Mesendoderm (in vitro differentiated cells): ENCODE measurements at regions not wholly inside any gene's neighbourhood (a gene's known extent, or its start where the extent isn't known, plus 50 kb on each side); places are given as distances from the start of the nearest gene placed in this dataset.
"Not testable (repeated sequence)": the region's sequence is repeated elsewhere in the genome, so short reads cannot be mapped to it uniquely, and the experiment has no call there.

ENCODE experiments used
- DNase-seq: peaks from one replicate; pipeline ENCODE4 v3.0.0; 2013
- H2AK5ac ChIP-seq: 2 replicates; pipeline ENCODE4 v1.6.1; 2013; ENCODE audit warnings: low read length, inconsistent platforms
- H2BK120ac ChIP-seq: 2 replicates; pipeline ENCODE4 v1.6.1; 2013; ENCODE audit warnings: low read depth, mild to moderate bottlenecking, low read length, moderate library complexity, mixed read lengths
- H2BK15ac ChIP-seq: replicated peaks from 2 replicates; pipeline ENCODE4 v1.6.1; 2013; ENCODE audit warnings: low read depth, mild to moderate bottlenecking, moderate library complexity
- H2BK5ac ChIP-seq: 2 replicates; pipeline ENCODE4 v1.6.1; 2013; ENCODE audit warnings: low read length, inconsistent platforms
- H3K18ac ChIP-seq: 2 replicates; pipeline ENCODE4 v1.6.1; 2013; ENCODE audit warnings: mild to moderate bottlenecking, low read length, mixed read lengths
- H3K23ac ChIP-seq: one replicate; pipeline ENCODE4 v1.6.1; 2013; ENCODE audit warnings: low read length
- H3K27ac ChIP-seq: 2 replicates; pipeline ENCODE4 v1.5.1; 2013; ENCODE audit warnings: low read depth, mild to moderate bottlenecking, inconsistent platforms, low read length, moderate library complexity
- H3K27me3 ChIP-seq: 2 replicates; pipeline ENCODE4 v1.6.1; 2013; ENCODE audit warnings: low read length, control low read depth, mild to moderate bottlenecking, inconsistent platforms; ENCODE audit not compliant: insufficient read depth, poor library complexity
- H3K36me3 ChIP-seq: 2 replicates; pipeline ENCODE4 v1.6.1; 2013; ENCODE audit warnings: low read length, inconsistent platforms; ENCODE audit not compliant: control insufficient read depth, insufficient read depth
- H3K4ac ChIP-seq: one replicate; pipeline ENCODE4 v1.6.1; 2013; ENCODE audit warnings: low read depth, mild to moderate bottlenecking, low read length, moderate library complexity
- H3K4me1 ChIP-seq: 2 replicates; pipeline ENCODE4 v1.6.1; 2013; ENCODE audit warnings: low read depth, low read length, inconsistent platforms; ENCODE audit not compliant: control insufficient read depth
- H3K4me2 ChIP-seq: 2 replicates; pipeline ENCODE4 v1.6.1; 2013; ENCODE audit warnings: low read length
- H3K4me3 ChIP-seq: 2 replicates; pipeline ENCODE4 v1.5.1; 2013; ENCODE audit warnings: mild to moderate bottlenecking, low read length
- H3K56ac ChIP-seq: one replicate; pipeline ENCODE4 v1.6.1; 2013; ENCODE audit warnings: low read length
- H3K79me1 ChIP-seq: 2 replicates; pipeline ENCODE4 v1.6.1; 2013; ENCODE audit warnings: low read length, inconsistent platforms
- H3K79me2 ChIP-seq: 2 replicates; pipeline ENCODE4 v1.6.1; 2013; ENCODE audit warnings: mild to moderate bottlenecking, low read length; ENCODE audit not compliant: control insufficient read depth, insufficient read depth
- H3K9ac ChIP-seq: 2 replicates; pipeline ENCODE4 v1.6.1; 2013; ENCODE audit warnings: low read length, inconsistent platforms
- H4K5ac ChIP-seq: one replicate; pipeline ENCODE4 v1.6.1; 2013; ENCODE audit warnings: low read length
- H4K8ac ChIP-seq: one replicate; pipeline ENCODE4 v1.6.1; 2013; ENCODE audit warnings: low read depth, mild to moderate bottlenecking, control low read depth, low read length, moderate library complexity
- WGBS: extraction: QIAGEN DNeasy Blood & Tissue Kit; methylation state at CpG from one replicate; pipeline ENCODE4 v1.1.7; 2013; ENCODE audit warnings: low lambda C conversion rate, missing lambda C conversion rate; ENCODE audit not compliant: insufficient coverage; ENCODE audit errors: extremely low coverage; 5-methylcytosine and 5-hydroxymethylcytosine counted together

DNA sequence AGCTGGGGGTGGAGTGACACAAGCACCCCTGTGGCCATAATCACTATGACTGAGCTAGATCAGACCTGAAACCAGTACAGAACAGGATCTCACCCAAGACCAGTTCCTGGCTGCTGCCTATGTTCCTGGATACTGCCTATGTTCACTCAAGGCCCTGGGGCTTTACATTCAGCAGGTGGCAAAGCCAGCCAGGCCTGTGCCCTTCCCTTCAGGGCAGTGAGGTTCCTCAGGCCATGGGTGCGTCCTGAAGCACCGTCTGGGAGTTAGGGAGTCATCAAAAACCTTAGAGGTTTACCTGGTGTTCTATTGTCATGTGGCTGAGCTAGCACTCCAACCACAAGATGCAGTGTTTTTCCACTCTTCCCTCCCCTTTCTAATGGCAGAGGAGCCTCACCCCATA, 419.8 kb downstream of the TMEM232 start:
- Histone ChIP-seq H2BK15ac (no peak overlapping the region), H3K18ac (no peak overlapping the region), H3K4ac (no peak overlapping the region), H3K4me2 (no peak overlapping the region), H4K5ac (no peak overlapping the region), H3K27me3 (no peaks in the 10 kb centered on the region), H3K79me2 (no peaks in the 10 kb centered on the region), H4K8ac (no peak overlapping the region), H3K56ac (no peak overlapping the region), H2BK120ac (no peak overlapping the region), H3K9ac (no peak overlapping the region), H3K36me3 (no peaks in the 10 kb centered on the region), H3K4me3 (no peak overlapping the region), H3K23ac (no peak overlapping the region), H2BK5ac (no peak overlapping the region), H3K27ac (no peak overlapping the region), H3K79me1 (no peaks in the 10 kb centered on the region), H2AK5ac (no peak overlapping the region), H3K4me1 (no peaks in the 10 kb centered on the region)
- no peak for DNase-seq
- WGBS: no CpG with 5 or more reads among the region's 2 CpGs

GRCh38 chr5:110309222-110309621, 417.2 kb downstream of the TMEM232 start:
- H3K23ac ChIP-seq: no peak overlapping the region
- no peak overlapping the region for H4K8ac ChIP-seq
- no peak overlapping the region for H3K18ac ChIP-seq
- no peaks in the 10 kb centered on the region for H3K36me3 ChIP-seq
- no peaks in the 10 kb centered on the region for H3K27me3 ChIP-seq
- no peaks in the 10 kb centered on the region for H3K79me2 ChIP-seq
- no peak overlapping the region for H4K5ac ChIP-seq
- no peak overlapping the region for H3K56ac ChIP-seq
- H2AK5ac ChIP-seq: no peak overlapping the region
- H3K79me1 ChIP-seq: no peaks in the 10 kb centered on the region
- H3K4me2 ChIP-seq: no peak overlapping the region
- H2BK15ac ChIP-seq: no peak overlapping the region
- WGBS: no CpG with 5 or more reads among the region's 1 CpG
- H3K27ac ChIP-seq: no peak overlapping the region
- H3K4ac ChIP-seq: no peak overlapping the region
- no peak overlapping the region for H2BK5ac ChIP-seq
- no peaks in the 10 kb centered on the region for H3K4me1 ChIP-seq
- no peak overlapping the region for H3K4me3 ChIP-seq
- no peak overlapping the region for H3K9ac ChIP-seq
- no peak for DNase-seq
- H2BK120ac ChIP-seq: no peak overlapping the region

- H4K5ac ChIP-seq, H3K79me2 ChIP-seq, H3K18ac ChIP-seq, H3K36me3 ChIP-seq, H2BK15ac ChIP-seq, H3K27ac ChIP-seq, H2BK120ac ChIP-seq, H3K79me1 ChIP-seq, H2AK5ac ChIP-seq, H3K4me2 ChIP-seq, H3K4ac ChIP-seq, H4K8ac ChIP-seq, H3K4me1 ChIP-seq, H3K9ac ChIP-seq, H3K4me3 ChIP-seq, H3K23ac ChIP-seq, H3K56ac ChIP-seq, H3K27me3 ChIP-seq, H2BK5ac ChIP-seq, DNase-seq: not testable (repeated sequence)
- no CpG with 5 or more reads among the region's 3 CpGs for WGBS
Observed at GRCh38 chr5:110316566-110316965, 409.9 kb downstream of the TMEM232 start.

DNA sequence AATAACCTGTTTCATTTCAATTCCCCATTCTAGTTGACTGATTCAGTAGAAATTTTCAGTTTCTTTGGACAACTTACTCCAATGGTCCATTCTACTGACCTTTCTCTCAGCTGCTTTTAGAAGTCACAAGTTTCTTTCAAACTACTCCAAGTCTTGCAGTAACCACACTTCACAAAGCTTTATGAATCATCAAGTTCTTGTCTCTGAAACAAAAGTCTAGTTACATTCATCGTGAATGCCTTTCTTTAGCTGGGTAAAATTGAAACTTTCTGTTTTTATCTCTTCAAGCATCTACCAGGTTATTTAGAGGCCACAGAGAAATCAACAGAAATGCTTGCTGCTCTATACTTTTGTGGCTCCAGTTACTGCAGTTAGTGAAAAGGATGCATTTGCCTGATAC, 405.4 kb downstream of the TMEM232 start:
- Histone ChIP-seq H4K8ac (no peak overlapping the region), H3K4ac (no peak overlapping the region), H2BK120ac (no peak overlapping the region), H3K4me2 (no peak overlapping the region), H3K79me1 (no peaks in the 10 kb centered on the region), H4K5ac (no peak overlapping the region), H3K56ac (no peak overlapping the region), H3K18ac (no peak overlapping the region), H3K23ac (no peak overlapping the region), H3K27ac (no peak overlapping the region), H3K27me3 (no peaks in the 10 kb centered on the region), H2AK5ac (no peak overlapping the region), H3K9ac (no peak overlapping the region), H3K36me3 (no peaks in the 10 kb centered on the region), H3K4me1 (no peaks in the 10 kb centered on the region), H3K79me2 (no peaks in the 10 kb centered on the region), H2BK15ac (no peak overlapping the region), H2BK5ac (no peak overlapping the region), H3K4me3 (no peak overlapping the region)
- DNase-seq: no peak
- no CpG with 5 or more reads among the region's 1 CpG for WGBS

GRCh38 chr5:110323357-110323756, 403.1 kb downstream of the TMEM232 start:
- no CpG with 5 or more reads among the region's 1 CpG for WGBS
- Histone ChIP-seq H3K79me2 (no peaks in the 10 kb centered on the region), H3K27ac (no peak overlapping the region)

DNA sequence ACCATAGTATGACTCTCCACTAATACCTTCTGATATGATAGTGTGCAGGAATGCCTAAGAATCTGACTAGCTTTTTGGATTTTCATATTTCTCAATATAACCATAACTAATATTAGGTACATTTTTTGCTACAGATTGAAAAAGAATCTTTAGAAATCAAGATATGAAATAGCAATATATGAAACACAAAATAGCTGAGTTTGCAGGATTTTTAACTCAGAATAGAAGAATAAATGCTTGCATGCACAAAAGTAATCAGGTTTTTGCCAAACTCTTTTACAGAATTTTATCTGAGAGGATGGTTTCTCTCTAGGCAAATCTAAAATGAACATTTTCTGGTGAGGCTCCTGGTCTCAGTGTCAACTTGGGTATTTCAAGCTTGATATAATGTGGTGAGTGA, 402.6 kb downstream of the TMEM232 start:
- H3K18ac ChIP-seq: no peak overlapping the region
- no peaks in the 10 kb centered on the region for H3K79me1 ChIP-seq
- H4K8ac ChIP-seq: no peak overlapping the region
- H2AK5ac ChIP-seq: no peak overlapping the region
- H2BK120ac ChIP-seq: no peak overlapping the region
- H3K4me3 ChIP-seq: no peak overlapping the region
- H3K79me2 ChIP-seq: no peaks in the 10 kb centered on the region
- H3K9ac ChIP-seq: no peak overlapping the region
- no peak overlapping the region for H4K5ac ChIP-seq
- H3K23ac ChIP-seq: no peak overlapping the region
- no peak overlapping the region for H3K56ac ChIP-seq
- no peaks in the 10 kb centered on the region for H3K36me3 ChIP-seq
- H3K27me3 ChIP-seq: no peaks in the 10 kb centered on the region
- H3K4me2 ChIP-seq: no peak overlapping the region
- H2BK15ac ChIP-seq: no peak overlapping the region
- no peaks in the 10 kb centered on the region for H3K4me1 ChIP-seq
- DNase-seq: no peak
- no peak overlapping the region for H3K27ac ChIP-seq
- no peak overlapping the region for H2BK5ac ChIP-seq
- no peak overlapping the region for H3K4ac ChIP-seq

More at GRCh38 chr5:110323357-110323756, 403.1 kb downstream of the TMEM232 start:
- H3K4ac ChIP-seq: no peak overlapping the region
- H2BK15ac ChIP-seq: no peak overlapping the region
- no peak overlapping the region for H3K4me2 ChIP-seq
- H3K79me1 ChIP-seq: no peaks in the 10 kb centered on the region
- H3K9ac ChIP-seq: no peak overlapping the region
- H2AK5ac ChIP-seq: no peak overlapping the region
- no peaks in the 10 kb centered on the region for H3K36me3 ChIP-seq
- H4K8ac ChIP-seq: no peak overlapping the region
- no peak overlapping the region for H2BK120ac ChIP-seq
- no peak overlapping the region for H4K5ac ChIP-seq
- H2BK5ac ChIP-seq: no peak overlapping the region
- H3K18ac ChIP-seq: no peak overlapping the region
- no peaks in the 10 kb centered on the region for H3K4me1 ChIP-seq
- no peak overlapping the region for H3K4me3 ChIP-seq
- H3K23ac ChIP-seq: no peak overlapping the region
- no peaks in the 10 kb centered on the region for H3K27me3 ChIP-seq
- no peak overlapping the region for H3K56ac ChIP-seq
- DNase-seq: no peak
